ENCODE measurements at regions not wholly inside any gene's neighbourhood (a gene's known extent, or its start where the extent isn't known, plus 50 kb on each side); places are given as distances from the start of the nearest gene placed in this dataset.

DNA sequence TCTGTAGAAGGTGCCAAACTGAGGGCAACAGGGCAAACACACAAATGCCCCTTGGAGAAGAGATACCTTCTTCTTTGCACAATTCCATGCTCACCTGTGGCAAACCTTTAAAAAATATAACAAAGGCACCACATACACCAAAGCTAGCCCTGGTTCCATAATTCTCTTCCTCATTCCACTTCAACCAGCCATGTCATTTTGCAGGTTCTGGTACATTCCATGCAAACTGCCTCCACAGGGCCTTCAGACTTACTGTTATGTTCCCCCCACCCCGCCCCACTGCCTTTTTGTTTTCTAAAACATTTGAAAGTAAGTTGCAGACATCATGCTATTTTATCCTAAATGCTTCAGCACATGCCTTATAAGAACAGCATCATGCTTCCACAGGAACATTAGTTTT lies 269.0 kb downstream of the NSUN3 start:
- Mint-ChIP-seq H3K27ac (ENCODE audit: unreplicated experiment) (no peak overlapping the region), H3K9me3 (ENCODE audit: low read depth) (no peaks in the 10 kb centered on the region), H3K27me3 (ENCODE audit: low read depth) (peaks cover 16% of the 10 kb centered on the region), H3K36me3 (ENCODE audit: low read depth) (no peaks in the 10 kb centered on the region), H3K4me1 (ENCODE audit: low read depth) (no peaks in the 10 kb centered on the region), H3K4me3 (ENCODE audit: unreplicated experiment) (no peak overlapping the region)
- no peak for DNase-seq (ENCODE audit: low spot score)
- TF ChIP-seq, protein P1, sequence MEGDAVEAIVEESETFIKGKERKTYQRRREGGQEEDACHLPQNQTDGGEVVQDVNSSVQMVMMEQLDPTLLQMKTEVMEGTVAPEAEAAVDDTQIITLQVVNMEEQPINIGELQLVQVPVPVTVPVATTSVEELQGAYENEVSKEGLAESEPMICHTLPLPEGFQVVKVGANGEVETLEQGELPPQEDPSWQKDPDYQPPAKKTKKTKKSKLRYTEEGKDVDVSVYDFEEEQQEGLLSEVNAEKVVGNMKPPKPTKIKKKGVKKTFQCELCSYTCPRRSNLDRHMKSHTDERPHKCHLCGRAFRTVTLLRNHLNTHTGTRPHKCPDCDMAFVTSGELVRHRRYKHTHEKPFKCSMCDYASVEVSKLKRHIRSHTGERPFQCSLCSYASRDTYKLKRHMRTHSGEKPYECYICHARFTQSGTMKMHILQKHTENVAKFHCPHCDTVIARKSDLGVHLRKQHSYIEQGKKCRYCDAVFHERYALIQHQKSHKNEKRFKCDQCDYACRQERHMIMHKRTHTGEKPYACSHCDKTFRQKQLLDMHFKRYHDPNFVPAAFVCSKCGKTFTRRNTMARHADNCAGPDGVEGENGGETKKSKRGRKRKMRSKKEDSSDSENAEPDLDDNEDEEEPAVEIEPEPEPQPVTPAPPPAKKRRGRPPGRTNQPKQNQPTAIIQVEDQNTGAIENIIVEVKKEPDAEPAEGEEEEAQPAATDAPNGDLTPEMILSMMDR (IDR thresholded peaks at IDR 0.05) = no peak

DNA sequence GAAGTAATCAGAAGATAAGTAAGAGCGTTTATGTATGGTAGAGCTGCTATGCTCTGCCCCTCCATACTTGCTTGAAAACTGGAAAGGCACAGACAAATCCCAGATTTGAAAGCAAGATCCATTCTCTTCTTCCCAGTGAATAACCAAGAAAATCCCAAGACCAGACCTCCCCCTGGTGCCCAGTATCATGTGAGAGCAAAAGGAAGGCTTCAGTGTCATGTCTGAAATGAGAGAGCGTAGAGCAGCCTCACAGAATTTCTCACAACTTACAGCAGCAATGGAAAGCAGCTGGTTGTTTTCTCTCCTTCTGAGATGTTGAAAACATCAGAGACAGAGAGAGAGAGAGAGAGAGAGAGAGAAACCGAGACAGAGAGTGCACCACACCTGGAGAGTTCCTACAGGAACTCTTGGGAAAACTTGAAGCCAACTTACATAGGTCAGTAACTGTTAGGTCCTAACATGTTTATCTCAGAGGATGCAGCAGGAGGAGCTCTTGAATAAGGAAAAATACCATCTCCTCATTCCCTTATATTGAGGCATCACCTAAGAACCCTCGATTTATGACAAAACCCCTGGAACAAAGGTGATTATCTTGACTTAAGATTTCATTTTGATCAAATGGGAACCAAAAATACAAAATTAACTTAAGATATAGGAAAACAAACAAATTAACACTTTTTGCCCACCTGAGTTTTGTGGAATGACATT lies 273.3 kb downstream of the NSUN3 start:
- Mint-ChIP-seq H3K36me3 (ENCODE audit: low read depth) (no peaks in the 10 kb centered on the region), H3K9me3 (ENCODE audit: low read depth) (no peaks in the 10 kb centered on the region), H3K27me3 (ENCODE audit: low read depth) (peaks cover 13% of the 10 kb centered on the region), H3K4me3 (ENCODE audit: unreplicated experiment) (no peak overlapping the region), H3K4me1 (ENCODE audit: low read depth) (no peaks in the 10 kb centered on the region), H3K27ac (ENCODE audit: unreplicated experiment) (no peak overlapping the region)
- DNase-seq (ENCODE audit: low spot score) = no peak
- TF ChIP-seq, protein P1 (IDR thresholded peaks at IDR 0.05) = peak; percentile 89

DNA sequence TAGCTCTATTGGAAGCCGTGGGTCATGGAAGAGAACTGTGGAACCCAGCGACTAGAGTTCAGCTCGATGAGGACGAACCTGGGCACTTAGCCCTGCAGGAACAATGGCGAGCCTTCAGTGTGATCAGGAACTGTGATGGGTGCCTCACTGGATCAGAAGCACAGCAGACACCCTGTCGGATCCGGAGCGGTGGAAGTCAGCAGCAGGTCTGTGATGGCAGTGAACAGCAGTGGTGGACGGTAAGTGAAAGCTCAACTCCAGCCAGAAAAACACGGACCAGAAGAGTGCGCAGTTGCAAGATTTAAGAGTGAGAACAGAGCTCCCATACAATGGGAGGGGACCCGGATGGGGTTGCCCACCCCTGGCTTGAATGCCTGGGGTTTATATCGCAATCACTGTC lies 282.2 kb downstream of the NSUN3 start:
- H3K27me3 Mint-ChIP-seq (ENCODE audit: low read depth) = no peaks in the 10 kb centered on the region
- no peak overlapping the region for H3K4me3 Mint-ChIP-seq (ENCODE audit: unreplicated experiment)
- DNase-seq (ENCODE audit: low spot score) = no peak
- H3K4me1 Mint-ChIP-seq (ENCODE audit: low read depth) = no peaks in the 10 kb centered on the region
- no peaks in the 10 kb centered on the region for H3K36me3 Mint-ChIP-seq (ENCODE audit: low read depth)
- H3K27ac Mint-ChIP-seq (ENCODE audit: unreplicated experiment) = no peak overlapping the region
- peaks cover 6% of the 10 kb centered on the region for H3K9me3 Mint-ChIP-seq (ENCODE audit: low read depth)
- TF ChIP-seq, protein P1 (IDR thresholded peaks at IDR 0.05) = no peak

GRCh38 chr3:94349310-94349878 lies 286.5 kb downstream of the NSUN3 start:
- Mint-ChIP-seq H3K4me3 (ENCODE audit: unreplicated experiment) (no peak overlapping the region), H3K9me3 (ENCODE audit: low read depth) (peaks cover 6% of the 10 kb centered on the region), H3K27ac (ENCODE audit: unreplicated experiment) (no peak overlapping the region), H3K27me3 (ENCODE audit: low read depth) (no peaks in the 10 kb centered on the region), H3K36me3 (ENCODE audit: low read depth) (no peaks in the 10 kb centered on the region), H3K4me1 (ENCODE audit: low read depth) (no peaks in the 10 kb centered on the region)
- no peak for DNase-seq (ENCODE audit: low spot score)
- TF ChIP-seq, protein P1 (IDR thresholded peaks at IDR 0.05) = no peak

DNA sequence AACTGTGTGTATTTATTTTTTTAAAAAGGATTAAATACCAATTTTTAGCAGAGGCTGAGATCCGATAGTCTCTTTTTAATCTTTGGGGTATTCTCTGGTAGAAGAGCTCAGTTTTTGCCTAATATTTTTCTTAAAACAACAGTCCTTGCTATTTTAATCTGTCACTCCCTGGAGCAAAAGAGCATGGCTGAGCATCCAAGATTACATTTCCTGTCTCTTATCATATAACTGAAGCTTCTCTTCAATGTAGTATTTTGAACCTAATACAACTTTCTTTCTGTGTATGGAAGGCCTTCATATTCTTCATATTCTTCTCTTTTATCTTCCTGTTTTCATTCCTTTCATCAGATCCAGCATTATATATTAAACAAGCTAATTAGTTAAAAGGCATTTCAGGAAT lies 293.7 kb downstream of the NSUN3 start:
- no peaks in the 10 kb centered on the region for H3K27me3 Mint-ChIP-seq (ENCODE audit: low read depth)
- H3K36me3 Mint-ChIP-seq (ENCODE audit: low read depth) = no peaks in the 10 kb centered on the region
- H3K9me3 Mint-ChIP-seq (ENCODE audit: low read depth) = no peaks in the 10 kb centered on the region
- H3K4me3 Mint-ChIP-seq (ENCODE audit: unreplicated experiment) = no peak overlapping the region
- no peak overlapping the region for H3K27ac Mint-ChIP-seq (ENCODE audit: unreplicated experiment)
- DNase-seq (ENCODE audit: low spot score) = no peak
- H3K4me1 Mint-ChIP-seq (ENCODE audit: low read depth) = no peaks in the 10 kb centered on the region
- TF ChIP-seq, protein P1 (IDR thresholded peaks at IDR 0.05) = no peak

Measured in chondrocyte (in vitro differentiated cells).